ENCODE measurements at regions not wholly inside any gene's neighbourhood (a gene's known extent, or its start where the extent isn't known, plus 50 kb on each side); places are given as distances from the start of the nearest gene placed in this dataset.

GRCh38 chr10:29033311-29033940 lies 255.4 kb upstream of the LYZL1 start:
- ATAC-seq (no peak), DNase-seq (ENCODE audit: extremely low read depth in 1 of 4, low spot score in 3 of 4) (no peak), FAIRE-seq (no peak)
- in situ Hi-C loops (cut with MboI) = no loop called here
- no peak overlapping the region for H2AFZ ChIP-seq (ENCODE audit: low read depth, low read length)
- no peak overlapping the region for H3K9ac ChIP-seq (ENCODE audit: insufficient read depth in 1 of 2, low read depth in 2 of 2, low read length in 2 of 2)
- BruUV-seq (replicated peaks) = no TSS peak
- no peak overlapping the region for H3K27ac ChIP-seq (ENCODE audit: extremely low read depth, low read depth, low read length)
- no peaks in the 10 kb centered on the region for H3K9me1 ChIP-seq (ENCODE audit: control insufficient read depth, insufficient read depth, low read length)
- H3K79me2 ChIP-seq (ENCODE audit: control insufficient read depth, insufficient read depth, low read length) = no peaks in the 10 kb centered on the region
- CTCF ChIA-PET (ENCODE audit: low intra/inter-chr PET ratio) = no interaction called here
- POLR2A ChIA-PET = no interaction called here
- H3K36me3 ChIP-seq (ENCODE audit: control insufficient read depth, insufficient read depth, low read length) = no peaks in the 10 kb centered on the region
- H3K4me3 ChIP-seq = no peak overlapping the region
- intact Hi-C loops (cut with micrococcal nuclease) = no loop called here
- no peaks in the 10 kb centered on the region for H3K9me3 ChIP-seq (replicated peaks; ENCODE audit: control insufficient read depth, insufficient read depth, low read depth, low read length)
- H3K27me3 ChIP-seq (ENCODE audit: control insufficient read depth in 2 of 2, insufficient read depth in 2 of 2, low read length in 2 of 2) = peaks cover 15 to 20% of the 10 kb centered on the region in 2 experiments
- H3K4me2 ChIP-seq (ENCODE audit: insufficient read depth, low read length) = no peak overlapping the region
- no peaks in the 10 kb centered on the region for H3K4me1 ChIP-seq (replicated peaks in 1 of 2; ENCODE audit: control insufficient read depth in 2 of 2, insufficient read depth in 2 of 2, low read length in 2 of 2)
- TF ChIP-seq SOX6 (IDR thresholded peaks at IDR 0.05) = no peak
- no peak for TF ChIP-seq TAL1 (IDR thresholded peaks at IDR 0.05)
- TF ChIP-seq CUX1 (CRISPR knock-in tag; IDR thresholded peaks at IDR 0.05) = no peak
- TF ChIP-seq ZNF197 (CRISPR knock-in tag; IDR thresholded peaks at IDR 0.05; ENCODE audit: low read depth) = no peak
- TF ChIP-seq SAFB2 (IDR thresholded peaks at IDR 0.05; ENCODE audit: borderline replicate concordance, low read depth, low read length, severe bottlenecking) = no peak
- TF ChIP-seq IFI16 (CRISPR knock-in tag; IDR thresholded peaks at IDR 0.05) = no peak
- TF ChIP-seq NR1H2 (CRISPR knock-in tag; IDR thresholded peaks at IDR 0.05) = no peak
- TF ChIP-seq BRD9 (IDR thresholded peaks at IDR 0.05; ENCODE audit: low read depth, partially characterized antibody) = no peak
- TF ChIP-seq ZNF121 (CRISPR knock-in tag; conservative IDR thresholded peaks at IDR 0.05) = no peak
- no peak for TF ChIP-seq RBM25 (IDR thresholded peaks at IDR 0.05; ENCODE audit: low read depth, low read length, severe bottlenecking)
- TF ChIP-seq MIER1 (IDR thresholded peaks at IDR 0.05; ENCODE audit: low read depth) = no peak
- no peak for TF ChIP-seq ETS1 (conservative IDR thresholded peaks at IDR 0.05; ENCODE audit: control insufficient read depth, low read depth, low read length)
- WGBS (ENCODE audit: insufficient coverage, low coverage, missing lambda C conversion rate) = 2% methylated on average over 6 of the region's 6 CpGs
- no peaks in the 10 kb centered on the region; the same call in 1 of the 2 replicates for H4K20me1 ChIP-seq (replicated peaks; ENCODE audit: control insufficient read depth, insufficient read depth, low read length)
